ENCODE measurements at regions not wholly inside any gene's neighbourhood (a gene's known extent, or its start where the extent isn't known, plus 50 kb on each side); places are given as distances from the start of the nearest gene placed in this dataset.

DNA sequence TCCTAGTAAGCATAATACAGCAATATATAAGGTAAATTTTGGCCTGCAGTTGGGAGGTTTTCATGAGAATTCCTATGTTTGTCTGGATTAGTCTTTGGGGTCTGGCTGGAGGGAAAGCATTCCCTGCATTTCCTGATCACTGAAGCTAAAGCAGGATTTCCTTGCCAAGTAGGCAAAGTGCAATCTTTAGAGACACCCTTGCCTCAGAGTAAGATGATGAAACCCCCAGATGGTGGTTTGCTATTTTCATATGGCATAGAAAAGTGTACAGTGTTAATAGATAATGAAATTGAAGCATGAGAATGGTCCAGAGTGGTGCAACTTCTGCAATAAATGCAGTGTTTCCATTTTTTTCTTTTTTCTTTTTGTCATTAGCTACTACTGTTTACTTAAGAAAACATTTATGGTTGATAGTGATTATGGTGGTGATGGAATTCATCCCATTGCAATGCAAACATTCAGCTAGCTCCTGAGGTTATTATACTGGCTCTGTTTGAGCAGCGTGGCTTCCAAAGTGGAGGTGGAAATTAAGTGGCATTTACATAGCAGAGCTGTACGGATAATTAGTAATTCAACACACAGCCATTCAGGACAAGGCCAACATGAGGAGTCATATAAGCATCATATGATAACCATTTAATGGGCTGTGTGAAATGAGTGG is 276.3 kb downstream of the DUSP6 start:
- TF ChIP-seq GATA3 (IDR thresholded peaks at IDR 0.05; ENCODE audit: low read depth, low read length) (no peak), GATA2 (IDR thresholded peaks at IDR 0.05; ENCODE audit: low read depth, low read length) (no peak)
